ENCODE measurements at regions not wholly inside any gene's neighbourhood (a gene's known extent, or its start where the extent isn't known, plus 50 kb on each side); places are given as distances from the start of the nearest gene placed in this dataset.

DNA sequence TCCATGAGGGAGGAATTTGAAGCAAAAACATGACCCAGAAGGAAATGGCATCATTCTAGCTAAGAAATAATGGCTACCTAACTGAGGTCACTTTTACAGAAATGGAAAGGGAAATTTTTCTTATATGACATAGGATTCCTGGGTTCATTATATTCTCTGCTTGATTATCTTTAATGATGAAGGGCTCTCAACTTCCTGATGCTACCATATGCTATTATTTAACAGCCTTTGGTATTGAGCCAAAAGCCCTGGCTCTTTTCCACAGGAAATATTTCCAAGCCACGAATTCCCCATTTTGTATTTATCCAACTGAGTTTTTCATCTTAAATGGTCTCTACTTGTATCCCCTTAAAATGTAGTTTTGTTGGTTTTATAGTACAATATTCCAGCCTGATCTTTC is 63.2 kb upstream of the NPAS2 start:
- TF ChIP-seq CTCF (tag by site-specific recombination; IDR thresholded peaks at IDR 0.05) (no peak), ZNF26 (tag by site-specific recombination; IDR thresholded peaks at IDR 0.05) (no peak), ATF2 (tag by site-specific recombination; IDR thresholded peaks at IDR 0.05; ENCODE audit: low read depth) (no peak), ZNF777 (tag by site-specific recombination; IDR thresholded peaks at IDR 0.05; ENCODE audit: borderline replicate concordance) (no peak), ZBTB44 (tag by site-specific recombination; IDR thresholded peaks at IDR 0.05) (no peak), ZNF292 (tag by site-specific recombination; IDR thresholded peaks at IDR 0.05; ENCODE audit: borderline replicate concordance, low read depth) (no peak), ZNF146 (tag by site-specific recombination; IDR thresholded peaks at IDR 0.05) (no peak)
- TF ChIP-seq, protein P1, sequence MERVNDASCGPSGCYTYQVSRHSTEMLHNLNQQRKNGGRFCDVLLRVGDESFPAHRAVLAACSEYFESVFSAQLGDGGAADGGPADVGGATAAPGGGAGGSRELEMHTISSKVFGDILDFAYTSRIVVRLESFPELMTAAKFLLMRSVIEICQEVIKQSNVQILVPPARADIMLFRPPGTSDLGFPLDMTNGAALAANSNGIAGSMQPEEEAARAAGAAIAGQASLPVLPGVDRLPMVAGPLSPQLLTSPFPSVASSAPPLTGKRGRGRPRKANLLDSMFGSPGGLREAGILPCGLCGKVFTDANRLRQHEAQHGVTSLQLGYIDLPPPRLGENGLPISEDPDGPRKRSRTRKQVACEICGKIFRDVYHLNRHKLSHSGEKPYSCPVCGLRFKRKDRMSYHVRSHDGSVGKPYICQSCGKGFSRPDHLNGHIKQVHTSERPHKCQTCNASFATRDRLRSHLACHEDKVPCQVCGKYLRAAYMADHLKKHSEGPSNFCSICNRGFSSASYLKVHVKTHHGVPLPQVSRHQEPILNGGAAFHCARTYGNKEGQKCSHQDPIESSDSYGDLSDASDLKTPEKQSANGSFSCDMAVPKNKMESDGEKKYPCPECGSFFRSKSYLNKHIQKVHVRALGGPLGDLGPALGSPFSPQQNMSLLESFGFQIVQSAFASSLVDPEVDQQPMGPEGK (tag by site-specific recombination; IDR thresholded peaks at IDR 0.05), result no peak
- TF ChIP-seq, protein P2, sequence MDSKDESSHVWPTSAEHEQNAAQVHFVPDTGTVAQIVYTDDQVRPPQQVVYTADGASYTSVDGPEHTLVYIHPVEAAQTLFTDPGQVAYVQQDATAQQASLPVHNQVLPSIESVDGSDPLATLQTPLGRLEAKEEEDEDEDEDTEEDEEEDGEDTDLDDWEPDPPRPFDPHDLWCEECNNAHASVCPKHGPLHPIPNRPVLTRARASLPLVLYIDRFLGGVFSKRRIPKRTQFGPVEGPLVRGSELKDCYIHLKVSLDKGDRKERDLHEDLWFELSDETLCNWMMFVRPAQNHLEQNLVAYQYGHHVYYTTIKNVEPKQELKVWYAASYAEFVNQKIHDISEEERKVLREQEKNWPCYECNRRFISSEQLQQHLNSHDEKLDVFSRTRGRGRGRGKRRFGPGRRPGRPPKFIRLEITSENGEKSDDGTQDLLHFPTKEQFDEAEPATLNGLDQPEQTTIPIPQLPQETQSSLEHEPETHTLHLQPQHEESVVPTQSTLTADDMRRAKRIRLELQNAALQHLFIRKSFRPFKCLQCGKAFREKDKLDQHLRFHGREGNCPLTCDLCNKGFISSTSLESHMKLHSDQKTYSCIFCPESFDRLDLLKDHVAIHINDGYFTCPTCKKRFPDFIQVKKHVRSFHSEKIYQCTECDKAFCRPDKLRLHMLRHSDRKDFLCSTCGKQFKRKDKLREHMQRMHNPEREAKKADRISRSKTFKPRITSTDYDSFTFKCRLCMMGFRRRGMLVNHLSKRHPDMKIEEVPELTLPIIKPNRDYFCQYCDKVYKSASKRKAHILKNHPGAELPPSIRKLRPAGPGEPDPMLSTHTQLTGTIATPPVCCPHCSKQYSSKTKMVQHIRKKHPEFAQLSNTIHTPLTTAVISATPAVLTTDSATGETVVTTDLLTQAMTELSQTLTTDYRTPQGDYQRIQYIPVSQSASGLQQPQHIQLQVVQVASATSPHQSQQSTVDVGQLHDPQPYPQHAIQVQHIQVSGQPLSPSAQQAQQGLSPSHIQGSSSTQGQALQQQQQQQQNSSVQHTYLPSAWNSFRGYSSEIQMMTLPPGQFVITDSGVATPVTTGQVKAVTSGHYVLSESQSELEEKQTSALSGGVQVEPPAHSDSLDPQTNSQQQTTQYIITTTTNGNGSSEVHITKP (tag by site-specific recombination; IDR thresholded peaks at IDR 0.05), result no peak

Data from HEK293 (cell line).